H1 (cell line): ENCODE measurements at regions not wholly inside any gene's neighbourhood (a gene's known extent, or its start where the extent isn't known, plus 50 kb on each side); places are given as distances from the start of the nearest gene placed in this dataset.

Source experiments
- CTCF ChIA-PET: fragments of 300-600 bp; sonication (Branson Sonifier 250); formaldehyde crosslinking; loops from one replicate; lab custom pipeline; 2021; ENCODE audit not compliant: partially characterized antibody; lab: Charles Lee
- POLR2A ChIA-PET: fragments of 300-600 bp; sonication (Branson Sonifier 250); formaldehyde crosslinking; loops from one replicate; lab custom pipeline; 2021; ENCODE audit warnings: inconsistent platforms; ENCODE audit not compliant: partially characterized antibody; lab: Charles Lee
- DNase-seq, 2 experiments: peaks; one replicate each; pipeline versions ENCODE4 v3.0.0 to v3.0.0-alpha.2; 2010 to 2022; ENCODE audit warnings: low spot score in 2 of 2, low read depth in 1 of 2, mixed read lengths in 1 of 2
- FAIRE-seq: peaks from 2 replicates; lab custom pipeline; 2011; peaks lifted over from hg19 to GRCh38; lab: Jason Lieb, UNC
- H2AFZ ChIP-seq: 2 replicates; pipeline ENCODE4 v1.8.1; 2012; ENCODE audit warnings: low read length, inconsistent platforms
- H2AK5ac ChIP-seq: 2 replicates; pipeline ENCODE4 v1.6.1; 2013; ENCODE audit warnings: low read depth, low read length
- H2BK120ac ChIP-seq: replicated peaks from 2 replicates; pipeline ENCODE3; 2013; ENCODE audit warnings: low read depth, low read length, inconsistent platforms
- H2BK12ac ChIP-seq: 2 replicates; pipeline ENCODE4 v1.6.1; 2013; ENCODE audit warnings: low read depth, low read length
- H2BK15ac ChIP-seq: 2 replicates; pipeline ENCODE4 v1.6.1; 2013; ENCODE audit warnings: low read length
- H2BK20ac ChIP-seq: 2 replicates; pipeline ENCODE4 v1.6.1; 2013; ENCODE audit warnings: low read length
- H2BK5ac ChIP-seq: 2 replicates; pipeline ENCODE4 v1.6.1; 2013; ENCODE audit warnings: low read depth, low read length
- H3K14ac ChIP-seq: 2 replicates; pipeline ENCODE4 v1.6.1; 2013; ENCODE audit warnings: inconsistent platforms; ENCODE audit not compliant: insufficient read length
- H3K18ac ChIP-seq: 2 replicates; pipeline ENCODE4 v1.6.1; 2013; ENCODE audit warnings: low read length; ENCODE audit errors: extremely low read depth
- H3K23ac ChIP-seq: 2 replicates; pipeline ENCODE4 v1.6.1; 2013; ENCODE audit warnings: inconsistent platforms; ENCODE audit not compliant: insufficient read length
- H3K23me2 ChIP-seq: 2 replicates; pipeline ENCODE4 v1.6.1; 2013; ENCODE audit warnings: low read depth, low read length
- H3K27ac ChIP-seq: 2 replicates; pipeline ENCODE4 v1.6.1; 2011; ENCODE audit warnings: low read depth, low read length, inconsistent platforms
- H3K27me3 ChIP-seq, 4 experiments: replicated peaks in 1 of 4; 1 replicate in 1 of 4; 2 replicates in 3 of 4; pipeline versions ENCODE4 v1.6.1 to v1.8.1; 2011 to 2013; ENCODE audit warnings: low read length in 3 of 4, mild to moderate bottlenecking in 3 of 4, inconsistent platforms in 2 of 4, mixed read lengths in 2 of 4, moderate library complexity in 1 of 4; ENCODE audit not compliant: control insufficient read depth in 3 of 4, insufficient read depth in 3 of 4; ENCODE audit errors: extremely low read depth in 1 of 4
- H3K36me3 ChIP-seq, 4 experiments: 2 replicates each; pipeline versions ENCODE4 v1.6.1 to v1.8.1; 2011 to 2013; ENCODE audit warnings: mild to moderate bottlenecking in 4 of 4, low read length in 3 of 4, moderate library complexity in 2 of 4, control low read depth in 1 of 4, inconsistent platforms in 1 of 4; ENCODE audit not compliant: insufficient read depth in 4 of 4, control insufficient read depth in 2 of 4
- H3K4ac ChIP-seq: replicated peaks from 2 replicates; pipeline ENCODE3; 2013; ENCODE audit warnings: low read length, low read depth, mixed read lengths, inconsistent platforms; ENCODE audit not compliant: insufficient read length
- H3K4me1 ChIP-seq, 4 experiments: replicated peaks in 1 of 4; 1 replicate in 1 of 4; 2 replicates in 3 of 4; pipeline versions ENCODE4 v1.6.1 to v1.8.1; 2011 to 2013; ENCODE audit warnings: low read length in 3 of 4, inconsistent platforms in 2 of 4, mixed read lengths in 1 of 4; ENCODE audit not compliant: insufficient read depth in 4 of 4, control insufficient read depth in 3 of 4
- H3K4me2 ChIP-seq, 2 experiments: 2 replicates each; pipeline versions ENCODE4 v1.6.1 to v1.8.1; 2011 to 2013; ENCODE audit warnings: low read depth in 2 of 2, low read length in 2 of 2, control low read depth in 1 of 2, inconsistent platforms in 1 of 2, mild to moderate bottlenecking in 1 of 2; ENCODE audit not compliant: insufficient read depth in 1 of 2
- H3K4me3 ChIP-seq, 4 experiments: fragments of 200-600, 300-600 bp in 1 of 4; sonication (generic), shearing (Covaris generic), sonication (Bioruptor Twin) in 1 of 4; 2 replicates each; pipeline versions ENCODE4 v1.5.1 to v1.8.1; 2011 to 2016; ENCODE audit warnings: low read length in 4 of 4, low read depth in 3 of 4, control low read depth in 2 of 4, inconsistent platforms in 2 of 4, mild to moderate bottlenecking in 2 of 4, mixed read lengths in 1 of 4, moderate library complexity in 1 of 4; ENCODE audit not compliant: insufficient read depth in 2 of 4; ENCODE audit errors: extremely low read depth in 1 of 4
- H3K56ac ChIP-seq: replicated peaks from 2 replicates; pipeline ENCODE3; 2013; ENCODE audit warnings: low read depth, mild to moderate bottlenecking, mixed read lengths, low read length, inconsistent platforms; ENCODE audit not compliant: insufficient read length
- H3K79me1 ChIP-seq: 2 replicates; pipeline ENCODE4 v1.6.1; 2013; ENCODE audit warnings: low read depth, low read length, control low read depth
- H3K79me2 ChIP-seq, 2 experiments: 2 replicates each; pipeline versions ENCODE4 v1.6.1 to v1.8.1; 2012 to 2013; ENCODE audit warnings: low read length in 2 of 2, mild to moderate bottlenecking in 2 of 2, inconsistent platforms in 1 of 2; ENCODE audit not compliant: insufficient read depth in 2 of 2, control insufficient read depth in 1 of 2
- H3K9ac ChIP-seq, 4 experiments: replicated peaks in 1 of 4; 1 replicate in 1 of 4; 2 replicates in 3 of 4; pipeline versions ENCODE4 v1.6.1 to v1.8.1; 2011 to 2013; ENCODE audit warnings: low read depth in 3 of 4, low read length in 3 of 4, control low read depth in 2 of 4, mild to moderate bottlenecking in 2 of 4, moderate library complexity in 2 of 4, inconsistent platforms in 1 of 4; ENCODE audit errors: extremely low read depth in 1 of 4
- H3K9me3 ChIP-seq, 2 experiments: 2 replicates each; pipeline versions ENCODE4 v1.6.1 to v1.8.1; 2012 to 2013; ENCODE audit warnings: mild to moderate bottlenecking in 2 of 2, moderate library complexity in 2 of 2, control low read depth in 1 of 2, inconsistent platforms in 1 of 2, low read depth in 1 of 2, low read length in 1 of 2, mixed read lengths in 1 of 2; ENCODE audit not compliant: insufficient read depth in 2 of 2
- H4K20me1 ChIP-seq, 2 experiments: replicated peaks in 1 of 2; 2 replicates each; pipeline versions ENCODE3 to v1.8.1; 2011 to 2013; ENCODE audit warnings: inconsistent platforms in 2 of 2, low read length in 2 of 2, mild to moderate bottlenecking in 1 of 2; ENCODE audit not compliant: insufficient read depth in 2 of 2, control insufficient read depth in 1 of 2
- H4K5ac ChIP-seq: 2 replicates; pipeline ENCODE4 v1.6.1; 2013; ENCODE audit warnings: low read length, low read depth, mixed read lengths, inconsistent platforms; ENCODE audit not compliant: insufficient read length
- H4K8ac ChIP-seq: 2 replicates; pipeline ENCODE4 v1.8.0; 2013; ENCODE audit warnings: mild to moderate bottlenecking, moderate library complexity, low read length, inconsistent platforms; ENCODE audit not compliant: insufficient read depth; ENCODE audit errors: extremely low read depth
- H4K91ac ChIP-seq: replicated peaks from 2 replicates; pipeline ENCODE3; 2013; ENCODE audit warnings: low read length, mixed read lengths, inconsistent platforms; ENCODE audit not compliant: insufficient read length
- ATF2 ChIP-seq: IDR thresholded peaks from 2 replicates; pipeline ENCODE4 v1.6.1; 2012; ENCODE audit warnings: low read length, inconsistent platforms
- CBX8 ChIP-seq: fragments of 300-800, 300-1000 bp; sonication (generic); IDR thresholded peaks from 2 replicates; pipeline ENCODE4 v1.7.1; 2016; ENCODE audit warnings: low read depth, low read length, borderline replicate concordance
- EGR1 ChIP-seq: IDR thresholded peaks from 2 replicates; pipeline ENCODE4 v1.6.1; 2011; ENCODE audit warnings: low read depth, low read length, borderline replicate concordance
- NANOG ChIP-seq: IDR thresholded peaks from 2 replicates; pipeline ENCODE4 v1.6.1; 2011; ENCODE audit warnings: low read length, low read depth, mild to moderate bottlenecking, inconsistent platforms; ENCODE audit not compliant: insufficient read depth, poor library complexity, severe bottlenecking
- RXRA ChIP-seq: IDR thresholded peaks from 2 replicates; pipeline ENCODE4 v1.6.1; 2011; ENCODE audit warnings: low read depth, mild to moderate bottlenecking, low read length, moderate library complexity; ENCODE audit not compliant: insufficient read depth
- SP1 ChIP-seq: IDR thresholded peaks from 2 replicates; pipeline ENCODE4 v1.6.1; 2011; ENCODE audit warnings: low read depth, low read length
- TAF1 ChIP-seq: IDR thresholded peaks from 2 replicates; pipeline ENCODE4 v1.6.1; 2011; ENCODE audit warnings: mild to moderate bottlenecking, low read depth, low read length
- WGBS, 2 experiments: shearing (Covaris generic) in 1 of 2; methylation state at CpG; one replicate each; pipeline versions ENCODE4 v1.1.6 to v1.1.7; 2013 to 2015; ENCODE audit warnings: low lambda C conversion rate in 2 of 2, mixed read lengths in 2 of 2, inconsistent platforms in 1 of 2, low coverage in 1 of 2, missing lambda C conversion rate in 1 of 2; ENCODE audit not compliant: insufficient replicate concordance in 2 of 2, insufficient coverage in 1 of 2, insufficient read length in 1 of 2; ENCODE audit errors: extremely low coverage in 1 of 2, missing lambda C conversion rate in 1 of 2; 5-methylcytosine and 5-hydroxymethylcytosine counted together

- no peak overlapping the region for H2BK120ac ChIP-seq
- no peak overlapping the region for H3K4me2 ChIP-seq
- CTCF ChIA-PET, result no interaction called here
- H3K36me3 ChIP-seq, result no peaks in the 10 kb centered on the region
- no peak overlapping the region for H3K27ac ChIP-seq
- no peak overlapping the region for H3K23ac ChIP-seq
- no peak overlapping the region for H3K56ac ChIP-seq
- H3K79me2 ChIP-seq, result no peaks in the 10 kb centered on the region
- H3K9ac ChIP-seq, result no peak overlapping the region
- H2AK5ac ChIP-seq, result no peak overlapping the region
- POLR2A ChIA-PET, result no interaction called here
- no peaks in the 10 kb centered on the region for H4K20me1 ChIP-seq
- H3K79me1 ChIP-seq, result no peaks in the 10 kb centered on the region
- no peaks in the 10 kb centered on the region; a peak in 1 of 4 replicates for H3K9me3 ChIP-seq
- H4K91ac ChIP-seq, result no peak overlapping the region
- FAIRE-seq (no peak), DNase-seq (no peak)
- H4K8ac ChIP-seq, result no peak overlapping the region; the same call in 1 of the 2 replicates
- no peaks in the 10 kb centered on the region for H3K4me1 ChIP-seq
- 90% methylated on average over 7 of the region's 7 CpGs; no CpG with 5 or more reads in 1 of the 2 experiments for WGBS, 2 experiments
- no peak overlapping the region for H3K4ac ChIP-seq
- no peaks in the 10 kb centered on the region; a peak in 1 of 7 replicates for H3K27me3 ChIP-seq
- H3K23me2 ChIP-seq, result no peaks in the 10 kb centered on the region
- H2BK12ac ChIP-seq, result no peak overlapping the region
- no peak for TF ChIP-seq SP1
- no peak for TF ChIP-seq RXRA
- TF ChIP-seq TAF1, result no peak
- no peak for TF ChIP-seq CBX8
- TF ChIP-seq ATF2, result no peak
- TF ChIP-seq EGR1, result no peak
- no peak for TF ChIP-seq NANOG
- H2BK15ac ChIP-seq, result no peak overlapping the region
- no peak overlapping the region for H2BK5ac ChIP-seq
- H2BK20ac ChIP-seq, result no peak overlapping the region
- H3K4me3 ChIP-seq, result no peak overlapping the region
- H4K5ac ChIP-seq, result no peak overlapping the region
- H3K18ac ChIP-seq, result no peak overlapping the region
- H2AFZ ChIP-seq, result no peak overlapping the region
- H3K14ac ChIP-seq, result no peak overlapping the region
Observed at GRCh38 chr20:51142448-51142847, 119.5 kb upstream of the KCNG1 start.
